Right kidney (tissue), 1 donor: ENCODE measurements at regions not wholly inside any gene's neighbourhood (a gene's known extent, or its start where the extent isn't known, plus 50 kb on each side); places are given as distances from the start of the nearest gene placed in this dataset.
"Not testable (repeated sequence)": the region's sequence is repeated elsewhere in the genome, so short reads cannot be mapped to it uniquely, and the experiment has no call there.

ENCODE experiments used
- DNase-seq: peaks from one replicate; pipeline ENCODE4 v3.0.0-alpha.2; 2016

GRCh38 chr2:75381032-75381431 is 179.7 kb downstream of the EVA1A start:
- DNase-seq = no peak

GRCh38 chr2:75379476-75380210 is 180.3 kb upstream of the TACR1 start:
- DNase-seq = no peak

- no peak for DNase-seq
These were observed 176.6 kb upstream of the TACR1 start for GRCh38 chr2:75375646-75376582.

- DNase-seq = not testable (repeated sequence)
These were observed 175.2 kb upstream of the TACR1 start for GRCh38 chr2:75374414-75374957.

- DNase-seq = no peak
These were observed 168.1 kb upstream of the TACR1 start for GRCh38 chr2:75367401-75367800.

GRCh38 chr2:75361486-75361885 is 162.2 kb upstream of the TACR1 start:
- no peak for DNase-seq

GRCh38 chr2:75360945-75361344 is 161.6 kb upstream of the TACR1 start:
- no peak for DNase-seq

- DNase-seq = no peak
These were observed 157.5 kb upstream of the TACR1 start for GRCh38 chr2:75356865-75357264.

- no peak for DNase-seq
These were observed 153.8 kb upstream of the TACR1 start for GRCh38 chr2:75353131-75353530.

GRCh38 chr2:75348307-75348706 is 149.0 kb upstream of the TACR1 start:
- DNase-seq = no peak

- DNase-seq = no peak
These were observed 144.8 kb upstream of the TACR1 start for GRCh38 chr2:75344146-75344545.

- no peak for DNase-seq
These were observed 143.3 kb upstream of the TACR1 start for GRCh38 chr2:75342504-75343175.

GRCh38 chr2:75340560-75340959 is 141.2 kb upstream of the TACR1 start:
- no peak for DNase-seq

- DNase-seq = no peak
These were observed 139.1 kb upstream of the TACR1 start for GRCh38 chr2:75338461-75338860.

GRCh38 chr2:75337619-75338018 is 138.3 kb upstream of the TACR1 start:
- no peak for DNase-seq

GRCh38 chr2:75337016-75337415 is 137.7 kb upstream of the TACR1 start:
- no peak for DNase-seq

GRCh38 chr2:75336451-75336850 is 137.1 kb upstream of the TACR1 start:
- no peak for DNase-seq

- DNase-seq = no peak
These were observed 134.8 kb upstream of the TACR1 start for GRCh38 chr2:75334076-75334475.

- DNase-seq = no peak
These were observed 134.3 kb upstream of the TACR1 start for GRCh38 chr2:75333646-75334045.

GRCh38 chr2:75328156-75328555 is 128.8 kb upstream of the TACR1 start:
- no peak for DNase-seq

- DNase-seq = no peak
These were observed 128.0 kb upstream of the TACR1 start for GRCh38 chr2:75327334-75327733.

- DNase-seq = no peak
These were observed 127.3 kb upstream of the TACR1 start for GRCh38 chr2:75326645-75327044.

GRCh38 chr2:75325594-75325993 is 126.3 kb upstream of the TACR1 start:
- DNase-seq = no peak
